NCI-H2029 treated with DMSO at 0.1 percent for 48 hours (cell line): ENCODE measurements at regions not wholly inside any gene's neighbourhood (a gene's known extent, or its start where the extent isn't known, plus 50 kb on each side); places are given as distances from the start of the nearest gene placed in this dataset.

Experiments used
- DNase-seq: peaks from one replicate; lab custom pipeline; 2025; lab: John Stamatoyannopoulos, UW

GRCh38 chr13:106351251-106351650 lies 184.2 kb downstream of the EFNB2 start:
- no peak for DNase-seq

GRCh38 chr13:106350208-106350607 lies 185.3 kb downstream of the EFNB2 start:
- no peak for DNase-seq

DNA sequence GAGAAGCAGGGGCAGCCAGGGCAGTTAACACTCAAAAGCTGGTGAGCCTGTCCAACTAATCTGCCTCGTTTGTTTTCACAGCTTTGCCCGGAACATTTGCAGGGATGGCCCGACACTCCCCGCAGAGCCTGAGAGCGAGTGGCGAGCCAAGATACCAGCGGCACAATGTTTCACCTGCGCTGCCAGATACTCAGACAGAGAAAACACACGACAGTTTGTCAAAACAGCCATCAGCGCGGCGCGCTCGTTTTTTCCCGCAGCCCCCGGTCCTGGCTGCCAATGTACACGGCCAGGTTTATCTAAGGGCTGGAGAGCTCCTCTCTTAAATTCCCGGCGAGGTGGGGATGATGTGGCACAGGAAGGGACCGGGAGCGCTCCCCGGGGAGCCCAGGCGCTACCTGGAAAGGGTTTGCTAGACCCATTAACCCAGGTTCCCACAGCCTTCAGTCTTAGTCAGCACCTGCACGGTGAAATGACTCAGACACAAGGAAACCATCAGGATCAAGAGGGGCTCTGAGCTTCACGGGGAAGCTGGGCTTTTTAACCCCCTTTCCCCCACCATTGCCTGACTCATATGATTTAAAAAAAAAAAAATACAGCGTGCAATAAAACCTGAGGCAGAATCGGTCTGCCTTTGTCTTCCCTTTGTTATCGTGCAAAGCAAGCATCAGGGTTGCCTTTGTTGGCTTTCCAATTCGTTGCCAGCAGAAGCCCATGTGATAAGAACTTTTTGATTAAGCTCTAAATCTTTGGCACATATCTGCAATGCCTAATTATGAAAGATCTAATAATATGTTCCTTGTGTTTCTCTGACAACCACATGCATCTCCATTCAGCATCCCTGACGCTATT lies 186.2 kb downstream of the EFNB2 start:
- peak; percentile 48 for DNase-seq

DNA sequence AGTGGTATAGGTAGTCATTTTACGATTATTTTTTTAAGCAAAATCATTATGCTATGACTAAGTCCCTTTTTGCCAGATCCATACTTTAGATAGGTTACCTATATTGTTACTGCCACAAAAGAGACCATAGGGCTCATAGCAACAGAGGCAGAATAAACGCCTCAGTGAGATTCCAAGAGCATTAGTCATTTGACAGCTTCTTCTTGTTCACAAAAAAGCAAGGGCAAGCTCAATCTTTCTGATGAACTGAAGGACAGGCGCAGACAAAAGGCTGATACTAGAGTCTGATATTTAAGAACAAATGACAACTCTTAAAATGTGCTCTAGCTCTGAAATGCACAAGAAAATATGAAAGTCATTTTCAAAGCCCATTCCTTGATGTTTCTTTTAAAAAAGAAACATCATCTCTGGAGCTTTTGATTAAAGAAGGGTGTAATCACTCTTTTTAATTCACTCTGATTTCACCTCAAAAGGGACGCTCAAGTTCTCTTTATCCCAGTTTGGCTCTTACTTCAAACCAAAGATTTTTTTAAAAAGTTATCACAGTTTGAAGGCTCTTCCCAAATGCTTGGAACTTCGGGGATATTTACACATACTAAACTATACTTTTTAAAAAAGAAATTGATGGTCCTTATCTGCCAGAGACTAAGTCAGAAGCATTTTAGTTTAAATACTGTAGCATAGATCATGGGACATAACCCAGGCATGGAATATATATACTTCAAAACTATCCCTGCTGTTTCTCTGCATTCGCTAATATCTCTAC lies 187.2 kb downstream of the EFNB2 start:
- DNase-seq, result no peak

DNA sequence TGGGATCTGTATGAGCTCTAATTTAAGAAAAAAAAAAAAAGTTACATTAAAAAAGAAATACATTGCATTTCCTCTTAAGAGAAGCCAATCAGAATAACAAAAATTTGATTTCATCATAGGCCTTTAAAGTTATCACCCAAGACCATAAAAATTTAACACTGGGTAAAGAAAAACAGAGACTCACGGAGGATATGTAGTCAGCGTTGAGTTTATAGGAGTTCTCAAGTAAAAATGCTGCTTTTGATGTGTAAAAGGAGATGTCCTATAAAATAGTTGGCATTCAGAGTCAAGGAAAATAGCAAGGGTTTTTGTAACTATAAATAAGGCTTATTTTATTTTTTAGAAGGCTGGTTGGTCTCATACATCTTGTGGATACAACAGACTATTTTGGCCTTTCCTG lies 191.1 kb downstream of the EFNB2 start:
- no peak for DNase-seq

DNA sequence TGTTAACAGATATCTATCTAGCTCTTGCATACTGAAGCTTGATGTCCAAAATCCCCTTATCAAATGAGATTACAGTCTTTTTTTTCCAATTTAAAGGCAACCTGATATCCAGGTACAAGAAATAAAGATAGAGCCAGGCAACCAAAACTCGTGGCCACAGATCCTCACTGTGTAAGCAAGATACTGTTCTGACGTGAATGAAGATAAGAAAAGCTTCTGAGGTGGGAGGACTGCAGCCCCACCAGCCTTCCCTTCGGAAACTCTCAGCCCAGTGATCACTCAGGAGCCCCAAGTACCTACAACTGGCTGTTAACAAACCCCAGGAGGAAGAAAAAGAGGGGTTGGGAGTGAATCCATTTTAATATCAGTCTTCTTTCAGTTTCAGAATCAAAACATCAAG lies 191.6 kb downstream of the EFNB2 start:
- no peak for DNase-seq

GRCh38 chr13:106340249-106340648 lies 195.2 kb downstream of the EFNB2 start:
- no peak for DNase-seq

DNA sequence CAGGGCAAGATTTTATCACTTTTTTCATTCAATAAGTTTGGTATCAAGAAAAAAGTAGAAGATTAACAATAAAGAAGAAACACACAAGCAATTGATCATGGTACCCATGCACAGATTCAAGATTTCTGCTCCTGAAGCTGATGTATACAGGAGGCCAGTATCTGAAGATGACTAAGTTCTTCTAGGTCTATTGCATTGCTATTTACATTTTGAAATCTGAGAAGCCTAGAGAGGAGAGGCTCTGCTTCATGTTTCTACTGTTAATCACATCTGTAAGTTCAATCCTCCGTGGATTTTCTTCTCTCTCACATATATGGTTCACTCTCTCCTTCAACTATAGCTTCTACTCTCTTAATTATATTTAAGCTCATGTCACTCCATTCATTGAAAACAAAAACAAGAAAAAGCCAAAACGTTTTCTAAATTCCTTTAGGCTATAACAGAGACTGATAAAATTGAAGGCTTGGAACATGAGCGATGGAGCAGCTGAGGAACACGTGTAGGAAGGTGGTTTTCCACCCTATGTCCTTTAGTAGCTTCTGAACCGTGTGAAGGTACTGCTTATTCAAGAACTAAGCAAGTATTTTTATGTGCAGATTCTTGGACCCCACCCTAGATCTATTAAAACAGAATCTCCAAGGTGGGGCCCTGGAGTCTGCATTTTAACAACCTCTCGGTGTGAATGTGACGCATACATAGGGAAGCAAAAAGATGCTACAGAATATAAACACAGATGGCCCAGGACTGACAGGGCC lies 198.2 kb downstream of the EFNB2 start:
- DNase-seq, result no peak

- DNase-seq, result no peak
Observed at GRCh38 chr13:106336668-106337067, 198.8 kb downstream of the EFNB2 start.

DNA sequence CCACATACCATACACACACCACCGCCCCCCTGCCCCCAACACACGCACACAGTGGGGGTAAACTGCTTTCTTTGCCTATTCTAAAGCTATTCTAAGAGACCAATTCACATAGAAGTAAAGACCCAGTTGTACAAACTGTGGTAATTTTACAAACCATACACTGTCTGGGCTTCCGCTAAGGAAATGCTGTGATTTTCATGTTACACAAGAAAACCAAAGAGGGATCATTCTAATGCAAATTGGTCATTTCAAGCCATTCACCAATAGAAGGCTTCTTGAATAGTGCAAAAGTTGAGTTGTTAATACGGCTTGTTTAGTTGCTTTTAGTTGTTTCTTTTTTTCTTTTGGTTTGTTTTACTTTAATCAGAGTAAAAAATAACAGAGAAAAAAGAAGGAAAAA lies 202.8 kb downstream of the EFNB2 start:
- DNase-seq, result no peak

DNA sequence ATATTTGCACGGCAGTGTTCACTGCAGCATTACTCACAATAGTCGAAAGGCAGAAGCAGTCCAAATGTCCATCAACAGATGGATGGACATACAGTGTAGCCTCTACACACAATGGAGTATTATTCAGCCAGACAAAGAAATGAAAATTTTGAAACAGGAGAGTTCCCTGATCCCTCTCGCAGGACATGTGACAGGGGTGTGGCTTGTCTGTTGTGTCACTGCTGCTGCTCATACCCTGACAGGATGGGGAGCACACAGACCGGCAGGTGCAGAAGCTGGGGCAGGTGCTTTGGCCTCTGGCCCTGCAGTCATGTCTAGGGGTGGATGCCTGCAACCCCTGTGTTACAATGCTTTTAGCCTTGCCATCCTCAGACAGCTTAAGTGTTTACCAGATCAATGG lies 204.3 kb downstream of the EFNB2 start:
- no peak for DNase-seq

- no peak for DNase-seq
Observed at GRCh38 chr13:106329941-106330340, 205.5 kb downstream of the EFNB2 start.

DNA sequence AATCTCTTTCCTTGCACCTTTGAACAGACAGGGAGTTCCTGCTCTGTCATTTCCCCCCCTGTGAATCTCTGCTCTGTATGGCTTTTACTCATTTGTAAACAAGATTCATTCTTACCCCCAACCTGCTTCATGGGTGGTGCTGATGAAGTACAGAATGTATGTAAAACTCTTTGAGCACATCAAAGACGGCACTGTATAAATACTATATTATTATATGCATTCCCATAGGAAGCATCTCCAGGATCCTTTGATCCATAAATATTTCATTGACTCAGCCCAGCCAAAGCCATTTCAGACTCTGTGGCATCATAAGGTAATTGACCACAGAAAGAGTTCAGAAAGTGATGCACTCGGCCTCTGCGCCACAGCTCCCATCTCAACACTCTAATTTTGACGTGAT lies 208.7 kb downstream of the EFNB2 start:
- no peak for DNase-seq

- DNase-seq, result no peak
Observed at GRCh38 chr13:106324444-106324843, 211.0 kb downstream of the EFNB2 start.

- no peak for DNase-seq
Observed at GRCh38 chr13:106322628-106323027, 212.8 kb downstream of the EFNB2 start.

DNA sequence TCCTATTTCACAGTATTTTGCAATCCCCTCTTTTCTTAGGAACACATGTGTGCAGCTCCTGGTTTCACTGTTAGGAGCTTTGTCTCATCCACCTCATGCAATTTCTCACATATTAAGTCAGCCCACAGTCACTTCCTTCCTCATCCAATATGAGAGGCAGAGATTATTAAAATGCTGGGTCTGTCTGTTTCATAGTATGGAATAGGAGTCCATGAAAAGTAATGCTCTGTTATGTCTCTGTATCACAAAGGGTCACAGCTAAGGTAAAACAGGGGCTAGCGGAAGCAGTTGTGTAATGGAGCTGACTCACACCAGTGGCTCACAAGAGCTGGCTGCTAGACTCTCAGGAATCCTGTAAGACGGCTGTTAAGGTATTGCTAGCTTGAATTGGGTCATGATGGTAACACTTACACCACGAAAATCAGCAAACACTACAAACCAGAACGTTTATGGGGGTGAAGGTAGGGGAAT lies 216.5 kb downstream of the EFNB2 start:
- no peak for DNase-seq

- no peak for DNase-seq
Observed at GRCh38 chr13:106314417-106314816, 221.0 kb downstream of the EFNB2 start.

DNA sequence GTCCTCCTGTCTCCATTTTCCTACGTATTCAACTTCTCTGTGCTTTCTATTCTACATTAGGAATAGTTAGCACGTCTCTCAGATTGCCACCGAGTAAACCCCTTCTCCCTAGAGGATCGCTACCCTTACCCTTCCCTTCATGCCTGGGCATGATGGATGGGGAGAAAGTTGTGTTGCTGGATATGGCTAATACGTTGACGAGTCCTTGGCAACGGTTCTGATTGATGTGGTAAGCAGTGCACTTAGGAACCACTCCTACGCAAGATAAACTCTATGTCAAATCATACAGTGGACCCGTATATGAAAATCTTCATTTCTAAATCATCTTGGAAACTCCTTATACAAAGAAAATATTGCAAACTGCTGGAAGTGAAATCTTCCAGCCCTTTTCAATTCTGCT lies 224.5 kb downstream of the EFNB2 start:
- DNase-seq, result no peak

- no peak for DNase-seq
Observed at GRCh38 chr13:106310291-106310865, 225.1 kb downstream of the EFNB2 start.

DNA sequence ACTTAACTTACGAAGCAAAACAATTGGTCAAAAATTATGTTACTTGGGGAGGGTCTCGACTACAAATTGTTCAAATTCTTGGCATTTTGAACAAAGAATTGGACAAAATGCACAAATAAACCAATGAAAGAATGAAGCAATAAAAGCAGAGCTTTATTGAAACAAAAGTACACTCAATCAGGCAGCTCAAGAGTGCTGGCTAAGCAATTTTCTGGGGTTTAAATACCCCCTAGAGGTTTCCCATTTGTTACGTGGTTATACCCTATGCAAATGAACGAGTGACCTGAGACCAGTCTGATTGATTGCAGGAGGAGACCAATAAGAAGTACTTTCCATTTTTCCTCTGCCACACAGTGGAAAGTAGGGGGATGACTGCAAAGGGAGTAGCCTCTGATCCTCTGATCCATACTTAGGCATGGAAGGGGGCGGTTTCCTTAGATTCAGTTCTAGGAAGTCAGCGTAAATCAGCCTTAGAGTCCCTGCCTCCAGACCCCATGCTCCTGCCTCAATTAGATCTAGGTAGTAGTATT lies 228.6 kb downstream of the EFNB2 start:
- no peak for DNase-seq

DNA sequence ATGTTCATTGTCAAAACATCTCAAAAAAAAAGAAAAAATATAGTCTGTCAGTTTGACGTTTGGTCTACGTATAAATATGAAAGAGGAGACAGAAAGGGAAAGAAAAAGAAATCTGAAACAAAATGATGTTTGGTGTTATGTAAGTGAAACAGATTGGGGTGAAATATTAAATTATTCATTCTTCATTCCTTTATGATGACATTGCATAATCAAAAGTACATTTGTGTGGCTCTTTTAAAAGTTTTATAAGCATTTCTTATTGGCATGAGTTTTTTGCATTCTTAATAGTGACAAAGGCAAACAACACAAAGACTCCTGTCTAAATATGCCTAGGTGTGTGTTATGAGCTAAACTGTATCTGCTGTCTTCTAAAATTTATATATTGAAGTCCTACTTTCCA lies 232.6 kb downstream of the EFNB2 start:
- no peak for DNase-seq

DNA sequence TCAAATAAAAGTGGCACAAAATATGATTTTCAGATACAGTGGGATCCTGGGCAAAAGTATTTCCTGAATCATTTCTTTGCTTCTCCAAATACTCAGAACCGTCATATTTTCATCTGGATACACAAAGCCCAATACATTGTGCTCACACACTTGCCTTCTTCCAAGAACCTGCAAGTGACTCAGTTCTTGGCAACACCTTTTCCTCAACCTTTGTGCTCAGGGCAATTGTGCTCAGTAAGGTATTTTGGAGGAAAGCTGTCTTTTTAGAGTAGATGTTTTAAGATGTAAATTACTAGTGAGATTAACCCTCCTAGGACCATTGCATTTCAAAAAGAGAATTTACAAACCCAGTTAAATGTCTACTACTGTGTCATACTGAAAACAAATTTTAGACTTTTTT lies 233.5 kb downstream of the EFNB2 start:
- no peak for DNase-seq
